B cell (primary cell): ENCODE measurements at regions not wholly inside any gene's neighbourhood (a gene's known extent, or its start where the extent isn't known, plus 50 kb on each side); places are given as distances from the start of the nearest gene placed in this dataset.

Experiments used
- ATAC-seq: fragments of 200-7000 bp; cut with Tn5 transposase; one replicate; pipeline ENCODE4 v1.10.0; 2021; ENCODE audit warnings: low read depth, mild to moderate bottlenecking, moderate number of reproducible peaks, moderate library complexity
- CTCF ChIA-PET: fragments of 350-600 bp; sonication (Branson Sonifier 250); formaldehyde crosslinking; loops from one replicate; lab custom pipeline; 2021; ENCODE audit warnings: antibody characterized with exemption, inconsistent platforms; lab: Charles Lee
- POLR2A ChIA-PET: fragments of 350-600 bp; sonication (Branson Sonifier 250); formaldehyde crosslinking; loops from one replicate; lab custom pipeline; 2021; ENCODE audit warnings: antibody characterized with exemption; lab: Charles Lee
- DNase-seq: peaks from one replicate; pipeline ENCODE4 v3.0.0; 2013
- H2AFZ ChIP-seq: 2 replicates; pipeline ENCODE4 v1.6.1; 2012; ENCODE audit warnings: mild to moderate bottlenecking, low read depth, low read length; ENCODE audit not compliant: insufficient read depth, poor library complexity, severe bottlenecking
- H3K27ac ChIP-seq, 2 donors: 1 replicate in 1 of 2; 2 replicates in 1 of 2; pipeline ENCODE4 v1.5.1; 2012 to 2013; ENCODE audit warnings: low read length in 2 of 2, mild to moderate bottlenecking in 2 of 2, moderate library complexity in 1 of 2
- H3K27me3 ChIP-seq, 4 experiments: fragments of 200-600 bp in 1 of 4; sonication (generic) in 1 of 4; replicated peaks in 1 of 4; 1 replicate in 2 of 4; 2 replicates in 2 of 4; pipeline versions ENCODE4 v1.6.1 to v1.7.0; 2013 to 2016; ENCODE audit warnings: low read length in 3 of 4, mild to moderate bottlenecking in 2 of 4, mixed read lengths in 1 of 4, moderate library complexity in 1 of 4; ENCODE audit not compliant: insufficient read depth in 4 of 4, control insufficient read depth in 3 of 4; ENCODE audit errors: control extremely low read depth in 1 of 4
- H3K36me3 ChIP-seq, 2 experiments: replicated peaks in 1 of 2; 1 replicate in 1 of 2; 2 replicates in 1 of 2; pipeline versions ENCODE4 v1.6.1 to v1.7.1; 2013; ENCODE audit warnings: low read length in 1 of 2; ENCODE audit not compliant: insufficient read depth in 2 of 2, control insufficient read depth in 1 of 2; ENCODE audit errors: control extremely low read depth in 1 of 2, extremely low read depth in 1 of 2
- H3K4me1 ChIP-seq, 2 donors: fragments of 200-600 bp in 1 of 2; sonication (generic) in 1 of 2; 1 replicate in 1 of 2; 2 replicates in 1 of 2; pipeline versions ENCODE4 v1.5.1 to v1.6.1; 2013 to 2017; ENCODE audit warnings: low read length in 2 of 2; ENCODE audit not compliant: control insufficient read depth in 2 of 2, insufficient read depth in 2 of 2
- H3K4me2 ChIP-seq: replicated peaks from 2 replicates; pipeline ENCODE3; 2012; ENCODE audit warnings: mild to moderate bottlenecking, low read depth, low read length; ENCODE audit not compliant: poor library complexity, severe bottlenecking
- H3K4me3 ChIP-seq, 5 experiments: fragments of 200-600 bp in 1 of 5; sonication (generic) in 1 of 5; 1 replicate in 3 of 5; 2 replicates in 2 of 5; pipeline versions ENCODE4 v1.5.1 to v1.7.0; 2011 to 2016; ENCODE audit warnings: low read length in 4 of 5, mild to moderate bottlenecking in 4 of 5, low read depth in 2 of 5, control low read depth in 1 of 5, moderate library complexity in 1 of 5; ENCODE audit not compliant: insufficient read depth in 1 of 5; ENCODE audit errors: control extremely low read depth in 1 of 5, extremely low read depth in 1 of 5
- H3K79me2 ChIP-seq: fragments of 200-600 bp; sonication (generic); one replicate; pipeline ENCODE4 v1.6.0; 2016; ENCODE audit warnings: low read length; ENCODE audit not compliant: control insufficient read depth, insufficient read depth
- H3K9ac ChIP-seq: fragments of 200-600 bp; sonication (generic); 2 replicates; pipeline ENCODE4 v1.6.1; 2017; ENCODE audit warnings: mild to moderate bottlenecking, low read length, moderate library complexity
- H3K9me3 ChIP-seq, 3 donors: one replicate each; pipeline versions ENCODE4 v1.6.1 to v1.7.1; 2013; ENCODE audit warnings: low read length in 2 of 3; ENCODE audit not compliant: control insufficient read depth in 2 of 3, insufficient read depth in 1 of 3; ENCODE audit errors: control extremely low read depth in 1 of 3
- H4K20me1 ChIP-seq: 2 replicates; pipeline ENCODE4 v1.6.0; 2012; ENCODE audit warnings: mild to moderate bottlenecking, low read length; ENCODE audit not compliant: insufficient read depth, control insufficient read depth, poor library complexity, severe bottlenecking
- H3K27ac Mint-ChIP-seq: one replicate; pipeline ENCODE4 v1.8.0; 2021; ENCODE audit warnings: mixed read lengths
- H3K27me3 Mint-ChIP-seq: one replicate; pipeline ENCODE4 v1.8.0; 2021; ENCODE audit warnings: mixed read lengths
- H3K4me1 Mint-ChIP-seq: one replicate; pipeline ENCODE4 v1.8.0; 2021; ENCODE audit warnings: mixed read lengths
- H3K4me3 Mint-ChIP-seq: one replicate; pipeline ENCODE4 v1.8.0; 2021; ENCODE audit warnings: mixed read lengths
- H3K9me3 Mint-ChIP-seq: one replicate; pipeline ENCODE4 v1.8.0; 2022; ENCODE audit warnings: mixed read lengths; ENCODE audit not compliant: insufficient read depth
- CTCF ChIP-seq: fragments of 200-600 bp; IDR thresholded peaks from one replicate; pipeline ENCODE4 v1.8.0; 2022; ENCODE audit warnings: antibody characterized with exemption, mild to moderate bottlenecking
- EZH2 ChIP-seq: IDR thresholded peaks from 2 replicates; pipeline ENCODE4 v1.6.1; 2012; ENCODE audit warnings: borderline replicate concordance, low read depth, mild to moderate bottlenecking, moderate library complexity, low read length; ENCODE audit not compliant: insufficient read depth, poor library complexity, severe bottlenecking
- WGBS: methylation state at CpG from one replicate; pipeline ENCODE4 v1.1.5; 2013; ENCODE audit warnings: missing lambda C conversion rate; ENCODE audit not compliant: insufficient coverage; 5-methylcytosine and 5-hydroxymethylcytosine counted together
- intact Hi-C: fragments of 100-400 bp; cut with micrococcal nuclease; formaldehyde crosslinking; loops from one replicate; pipeline ENCODE4 v1.10.0; 2022

- Histone ChIP-seq H3K9ac (no peak overlapping the region), H3K27ac (no peak overlapping the region), H3K4me2 (no peak overlapping the region), H3K79me2 (no peaks in the 10 kb centered on the region), H3K4me1 (peaks cover 0 to 6% of the 10 kb centered on the region in 2 donors), H2AFZ (no peak overlapping the region), H4K20me1 (no peaks in the 10 kb centered on the region), H3K36me3 (no peaks in the 10 kb centered on the region), H3K4me3 (no peak overlapping the region), H3K27me3 (no peaks in the 10 kb centered on the region), H3K9me3 (no peaks in the 10 kb centered on the region)
- TF ChIP-seq CTCF: no peak
- no peak for TF ChIP-seq EZH2
- intact Hi-C loops: no loop called here
- ChIA-PET CTCF (no interaction called here), POLR2A (no interaction called here)
- ATAC-seq (no peak), DNase-seq (no peak)
- H3K4me1 Mint-ChIP-seq: peaks cover 16% of the 10 kb centered on the region
- H3K27ac Mint-ChIP-seq: no peak overlapping the region
- no peak overlapping the region for H3K4me3 Mint-ChIP-seq
- no peaks in the 10 kb centered on the region for H3K9me3 Mint-ChIP-seq
- peaks cover 18% of the 10 kb centered on the region for H3K27me3 Mint-ChIP-seq
- WGBS: 90% methylated on average over 11 of the region's 17 CpGs
Measured at GRCh38 chr11:71198141-71198822, 54.1 kb downstream of the SHANK2 start.

- H3K36me3 ChIP-seq: no peaks in the 10 kb centered on the region
- H3K9me3 ChIP-seq: no peaks in the 10 kb centered on the region
- Mint-ChIP-seq H3K27me3 (peaks cover 18% of the 10 kb centered on the region), H3K4me3 (no peak overlapping the region), H3K27ac (no peak overlapping the region), H3K4me1 (peaks cover 16% of the 10 kb centered on the region), H3K9me3 (no peaks in the 10 kb centered on the region)
- ChIA-PET CTCF (no interaction called here), POLR2A (interaction anchor here (0.7 kb wide), 1 partner anchor 305 kb away, joined by 8 read pairs; no protein-coding TSS in a partner anchor)
- H2AFZ ChIP-seq: no peak overlapping the region
- no peaks in the 10 kb centered on the region for H3K79me2 ChIP-seq
- no peak for DNase-seq
- no peak for ATAC-seq
- no peaks in the 10 kb centered on the region for H3K27me3 ChIP-seq
- peaks cover 0 to 6% of the 10 kb centered on the region in 2 donors for H3K4me1 ChIP-seq
- no peak overlapping the region for H3K4me2 ChIP-seq
- 100% methylated on average over 1 of the region's 5 CpGs for WGBS
- TF ChIP-seq EZH2 (no peak), CTCF (no peak)
- H3K4me3 ChIP-seq: no peak overlapping the region
- intact Hi-C loops: no loop called here
- no peak overlapping the region for H3K9ac ChIP-seq
- no peak overlapping the region for H3K27ac ChIP-seq
- no peaks in the 10 kb centered on the region for H4K20me1 ChIP-seq
Measured at GRCh38 chr11:71197096-71197495, 55.3 kb downstream of the SHANK2 start.
